ENCODE measurements at regions not wholly inside any gene's neighbourhood (a gene's known extent, or its start where the extent isn't known, plus 50 kb on each side); places are given as distances from the start of the nearest gene placed in this dataset.

DNA sequence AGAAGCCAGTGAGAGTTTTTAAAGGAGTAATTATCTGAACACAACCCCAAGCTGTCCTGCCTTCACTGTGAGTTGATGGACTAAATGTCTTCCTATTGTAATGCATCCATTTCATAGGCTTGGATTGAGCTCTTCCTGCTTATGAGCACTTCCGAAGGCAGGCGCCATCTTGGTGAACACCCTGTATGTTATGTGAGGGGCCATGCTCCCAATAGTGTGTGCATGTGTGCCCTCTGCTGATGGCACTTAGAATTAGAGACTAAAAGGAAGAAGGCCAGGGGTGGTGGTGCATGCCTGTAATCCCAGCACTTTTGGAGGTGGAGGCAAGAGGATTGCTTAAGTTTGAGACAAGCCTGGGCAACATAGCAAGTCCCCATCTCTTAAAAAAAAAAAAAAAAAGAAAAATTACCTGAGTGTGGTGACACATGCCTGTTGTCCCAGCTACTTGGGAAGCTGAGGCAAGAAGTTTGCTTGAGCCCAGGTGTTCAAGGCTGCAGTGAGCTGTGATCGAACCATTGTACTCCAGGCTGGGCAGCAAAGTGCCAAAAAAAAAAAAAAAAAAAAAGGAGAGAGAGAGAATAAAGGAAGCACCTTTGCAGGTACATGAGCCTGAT, 65.0 kb downstream of the C9orf152 start:
- WGBS, 2 experiments (ENCODE audit: insufficient coverage in 2 of 2) = 90 to 100% methylated on average over 1 to 3 of the region's 3 CpGs
- no peak overlapping the region for H3K4me3 ChIP-seq (ENCODE audit: extremely low read depth, insufficient read depth, low read length, poor library complexity, severe bottlenecking)
- H3K27ac ChIP-seq (ENCODE audit: low read depth, low read length, severe bottlenecking) = no peak overlapping the region
- no peaks in the 10 kb centered on the region for H3K4me1 ChIP-seq (ENCODE audit: control insufficient read depth, insufficient read depth, low read length, poor library complexity, severe bottlenecking)
- H3K9me3 ChIP-seq (ENCODE audit: control insufficient read depth, low read length) = no peaks in the 10 kb centered on the region
- peaks cover 46% of the 10 kb centered on the region for H3K36me3 ChIP-seq (ENCODE audit: control insufficient read depth, insufficient read depth, low read length)

- Histone ChIP-seq H3K9me3 (ENCODE audit: control insufficient read depth, low read length) (no peaks in the 10 kb centered on the region), H3K27ac (ENCODE audit: low read depth, low read length, severe bottlenecking) (no peak overlapping the region), H3K4me1 (ENCODE audit: control insufficient read depth, insufficient read depth, low read length, poor library complexity, severe bottlenecking) (no peaks in the 10 kb centered on the region), H3K4me3 (ENCODE audit: extremely low read depth, insufficient read depth, low read length, poor library complexity, severe bottlenecking) (no peak overlapping the region), H3K36me3 (ENCODE audit: control insufficient read depth, insufficient read depth, low read length) (peaks cover 46% of the 10 kb centered on the region)
- WGBS, 2 experiments (ENCODE audit: insufficient coverage in 2 of 2) = 100% methylated on average over 1 of the region's 1 CpG; no CpG with 5 or more reads in 1 of the 2 experiments
Measured at GRCh38 chr9:110143485-110143884, 64.5 kb downstream of the C9orf152 start.

- peaks cover 45% of the 10 kb centered on the region for H3K36me3 ChIP-seq (ENCODE audit: control insufficient read depth, insufficient read depth, low read length)
- WGBS, 2 experiments (ENCODE audit: insufficient coverage in 2 of 2) = 80 to 100% methylated on average over 1 of the region's 2 CpGs
- no peak overlapping the region for H3K27ac ChIP-seq (ENCODE audit: low read depth, low read length, severe bottlenecking)
- H3K9me3 ChIP-seq (ENCODE audit: control insufficient read depth, low read length) = no peaks in the 10 kb centered on the region
- H3K4me3 ChIP-seq (ENCODE audit: extremely low read depth, insufficient read depth, low read length, poor library complexity, severe bottlenecking) = no peak overlapping the region
- H3K4me1 ChIP-seq (ENCODE audit: control insufficient read depth, insufficient read depth, low read length, poor library complexity, severe bottlenecking) = no peaks in the 10 kb centered on the region
Measured at GRCh38 chr9:110143950-110144545, 63.9 kb downstream of the C9orf152 start.

- Histone ChIP-seq H3K4me3 (ENCODE audit: extremely low read depth, insufficient read depth, low read length, poor library complexity, severe bottlenecking) (no peak overlapping the region), H3K36me3 (ENCODE audit: control insufficient read depth, insufficient read depth, low read length) (peaks cover 48% of the 10 kb centered on the region), H3K4me1 (ENCODE audit: control insufficient read depth, insufficient read depth, low read length, poor library complexity, severe bottlenecking) (no peaks in the 10 kb centered on the region), H3K27ac (ENCODE audit: low read depth, low read length, severe bottlenecking) (no peak overlapping the region), H3K9me3 (ENCODE audit: control insufficient read depth, low read length) (peaks cover 8% of the 10 kb centered on the region)
- WGBS, 2 experiments (ENCODE audit: insufficient coverage in 2 of 2) = 75 to 100% methylated on average over 1 of the region's 1 CpG
Measured at GRCh38 chr9:110146373-110146772, 61.6 kb downstream of the C9orf152 start.

- H3K27ac ChIP-seq (ENCODE audit: low read depth, low read length, severe bottlenecking) = no peak overlapping the region
- 78 to 88% methylated on average over 3 to 6 of the region's 7 CpGs for WGBS, 2 experiments (ENCODE audit: insufficient coverage in 2 of 2)
- peaks cover 46% of the 10 kb centered on the region for H3K36me3 ChIP-seq (ENCODE audit: control insufficient read depth, insufficient read depth, low read length)
- H3K9me3 ChIP-seq (ENCODE audit: control insufficient read depth, low read length) = peaks cover 8% of the 10 kb centered on the region
- peaks cover 3% of the 10 kb centered on the region for H3K4me1 ChIP-seq (ENCODE audit: control insufficient read depth, insufficient read depth, low read length, poor library complexity, severe bottlenecking)
- no peak overlapping the region for H3K4me3 ChIP-seq (ENCODE audit: extremely low read depth, insufficient read depth, low read length, poor library complexity, severe bottlenecking)
Measured at GRCh38 chr9:110148384-110148783, 59.6 kb downstream of the C9orf152 start.

DNA sequence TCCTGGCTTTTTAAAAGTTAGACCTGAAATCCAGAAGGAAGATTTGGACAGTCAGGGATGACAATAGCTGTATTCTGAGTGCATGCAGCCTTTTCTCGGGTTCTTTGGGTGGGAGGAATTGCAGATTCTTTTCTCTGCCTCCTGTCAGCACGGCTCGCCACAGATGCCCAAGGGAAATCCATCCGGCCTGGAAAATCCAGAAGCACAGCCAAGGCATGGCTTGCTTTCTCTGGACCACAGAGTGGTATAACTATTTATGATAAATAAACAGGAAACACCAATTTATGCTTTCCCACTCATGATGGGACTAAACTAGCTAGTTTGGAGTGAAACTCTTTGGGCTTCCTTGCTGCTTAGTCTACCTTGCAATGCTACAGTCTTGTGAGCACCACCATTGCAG, 59.1 kb downstream of the C9orf152 start:
- peaks cover 3% of the 10 kb centered on the region for H3K4me1 ChIP-seq (ENCODE audit: control insufficient read depth, insufficient read depth, low read length, poor library complexity, severe bottlenecking)
- WGBS, 2 experiments (ENCODE audit: insufficient coverage in 2 of 2) = no CpG with 5 or more reads among the region's 4 CpGs
- H3K36me3 ChIP-seq (ENCODE audit: control insufficient read depth, insufficient read depth, low read length) = peaks cover 48% of the 10 kb centered on the region
- peaks cover 8% of the 10 kb centered on the region for H3K9me3 ChIP-seq (ENCODE audit: control insufficient read depth, low read length)
- H3K27ac ChIP-seq (ENCODE audit: low read depth, low read length, severe bottlenecking) = no peak overlapping the region
- H3K4me3 ChIP-seq (ENCODE audit: extremely low read depth, insufficient read depth, low read length, poor library complexity, severe bottlenecking) = no peak overlapping the region
